GM12878 (cell line): ENCODE measurements at regions not wholly inside any gene's neighbourhood (a gene's known extent, or its start where the extent isn't known, plus 50 kb on each side); places are given as distances from the start of the nearest gene placed in this dataset.

Source experiments
- ATAC-seq: fragments of 200-7000 bp; cut with Tn5 transposase; 3 replicates; pipeline ENCODE4 v1.9.1; 2020; ENCODE audit warnings: mild to moderate bottlenecking, moderate library complexity
- BruUV-seq: library from RNA; stranded (reverse); fragments of 400-500 nt; replicated peaks from 2 replicates; lab custom pipeline; 2021; lab: Mats Ljungman, UMichigan
- CTCF ChIA-PET: fragments of 300-600 bp; sonication (Branson Sonifier 250); formaldehyde crosslinking; extraction: SDS; loops from one replicate; lab custom pipeline; 2021; ENCODE audit warnings: inconsistent platforms; lab: Yijun Ruan, JAX
- POLR2A ChIA-PET: fragments of 350-600 bp; formaldehyde crosslinking; extraction: SDS; loops from one replicate; lab custom pipeline; 2021; ENCODE audit warnings: inconsistent platforms; lab: Charles Lee
- RAD21 ChIA-PET: fragments of 300-600 bp; sonication (Branson Sonifier 250); formaldehyde crosslinking; loops from one replicate; lab custom pipeline; 2023; ENCODE audit warnings: antibody characterized with exemption; ENCODE audit not compliant: unreplicated experiment; lab: Charles Lee
- SMC1A ChIA-PET: fragments of 300-600 bp; sonication (Branson Sonifier 250); formaldehyde crosslinking; loops from one replicate; lab custom pipeline; 2023; ENCODE audit not compliant: unreplicated experiment, uncharacterized antibody; lab: Charles Lee
- DNase-seq: peaks from one replicate; pipeline ENCODE4 v3.0.0-alpha.2; 2011; ENCODE audit warnings: low read depth, low spot score
- FAIRE-seq: peaks from 3 replicates; lab custom pipeline; 2011; peaks lifted over from hg19 to GRCh38; lab: Jason Lieb, UNC
- H2AFZ ChIP-seq: 2 replicates; pipeline ENCODE4 v1.6.0; 2011; ENCODE audit warnings: low read depth, low read length, control low read depth; ENCODE audit not compliant: control insufficient read depth
- H3K27ac ChIP-seq: 2 replicates; pipeline ENCODE4 v1.5.1; 2011; ENCODE audit warnings: control low read depth; ENCODE audit not compliant: control insufficient read depth, insufficient read depth
- H3K27me3 ChIP-seq, 2 experiments: replicated peaks in 1 of 2; 2 replicates each; pipeline versions ENCODE4 v1.6.0 to v1.6.1; 2011; ENCODE audit warnings: low read length in 1 of 2; ENCODE audit not compliant: control insufficient read depth in 2 of 2, insufficient read depth in 2 of 2
- H3K36me3 ChIP-seq, 2 experiments: 2 replicates each; pipeline ENCODE4 v1.5.1; 2011; ENCODE audit warnings: low read length in 1 of 2; ENCODE audit not compliant: control insufficient read depth in 2 of 2, insufficient read depth in 2 of 2
- H3K4me1 ChIP-seq: 2 replicates; pipeline ENCODE4 v1.6.1; 2011; ENCODE audit warnings: mild to moderate bottlenecking, low read length, moderate library complexity, mixed read lengths; ENCODE audit not compliant: control insufficient read depth, insufficient read depth
- H3K4me2 ChIP-seq: 2 replicates; pipeline ENCODE4 v1.6.0; 2011; ENCODE audit warnings: control low read depth; ENCODE audit not compliant: control insufficient read depth, insufficient read depth
- H3K4me3 ChIP-seq: fragments of 200-600 bp; sonication (generic); 2 replicates; pipeline ENCODE4 v1.5.1; 2016
- H3K79me2 ChIP-seq: 2 replicates; pipeline ENCODE4 v1.6.0; 2011; ENCODE audit warnings: low read length; ENCODE audit not compliant: control insufficient read depth, insufficient read depth
- H3K9ac ChIP-seq: 2 replicates; pipeline ENCODE4 v1.8.0; 2011; ENCODE audit warnings: low read length, control low read depth, mixed read lengths; ENCODE audit not compliant: control insufficient read depth, insufficient read depth
- H3K9me3 ChIP-seq: replicated peaks from 3 replicates; pipeline ENCODE4 v1.5.1; 2011; ENCODE audit warnings: mild to moderate bottlenecking, low read length; ENCODE audit not compliant: control insufficient read depth, insufficient read depth
- H4K20me1 ChIP-seq: 2 replicates; pipeline ENCODE4 v1.6.0; 2011; ENCODE audit not compliant: control insufficient read depth, insufficient read depth
- HDAC2 ChIP-seq: fragments of 200-600 bp; sonication (generic); IDR thresholded peaks from 2 replicates; pipeline ENCODE4 v1.6.1; 2017
- IRF3 ChIP-seq: fragments of 450-650 bp; IDR thresholded peaks from 2 replicates; pipeline ENCODE4 v1.6.1; 2014; ENCODE audit warnings: mild to moderate bottlenecking
- JUNB ChIP-seq: IDR thresholded peaks from 2 replicates; pipeline ENCODE4 v1.6.1; 2016; ENCODE audit warnings: antibody characterized with exemption, mild to moderate bottlenecking
- RCOR1 ChIP-seq: conservative IDR thresholded peaks from 2 replicates; pipeline ENCODE4 v1.6.1; 2012; ENCODE audit warnings: low read depth, low read length, improper control_type of control experiment
- TARDBP ChIP-seq: IDR thresholded peaks from 2 replicates; pipeline ENCODE4 v1.6.1; 2016; ENCODE audit warnings: borderline replicate concordance
- USF2 ChIP-seq: IDR thresholded peaks from 2 replicates; pipeline ENCODE4 v1.6.1; 2011; ENCODE audit warnings: low read depth, low read length, improper control_type of control experiment, borderline replicate concordance
- ZNF592 ChIP-seq: fragments of 450-650 bp; IDR thresholded peaks from 2 replicates; pipeline ENCODE4 v1.6.1; 2017; ENCODE audit warnings: mild to moderate bottlenecking, moderate library complexity
- WGBS: methylation state at CpG from one replicate; pipeline ENCODE4 v1.1.6; 2016; ENCODE audit warnings: low lambda C conversion rate; ENCODE audit not compliant: insufficient replicate concordance, insufficient coverage; ENCODE audit errors: missing lambda C conversion rate; 5-methylcytosine and 5-hydroxymethylcytosine counted together
- in situ Hi-C: fragments of 300-500 bp; cut with MboI; formaldehyde crosslinking; loops from 9 replicates; pipeline ENCODE4 v1.14.3; 2018; ENCODE audit warnings: mixed read lengths
- intact Hi-C: fragments of 100-400 bp; cut with micrococcal nuclease; formaldehyde crosslinking; loops from one replicate; pipeline ENCODE4 v1.14.2; 2022; ENCODE audit not compliant: unreplicated experiment
- TF ChIP-seq, protein P1 (sequence below): fragments of 150-350 bp; IDR thresholded peaks from 2 replicates; pipeline ENCODE4 v1.6.1; 2014; ENCODE audit warnings: mild to moderate bottlenecking, low read depth, low read length
- TF ChIP-seq, protein P2 (sequence below): IDR thresholded peaks from 2 replicates; pipeline ENCODE4 v1.6.1; 2011; ENCODE audit warnings: borderline replicate concordance, low read depth, mild to moderate bottlenecking, moderate library complexity, low read length; ENCODE audit not compliant: insufficient read depth, poor library complexity, severe bottlenecking

DNA sequence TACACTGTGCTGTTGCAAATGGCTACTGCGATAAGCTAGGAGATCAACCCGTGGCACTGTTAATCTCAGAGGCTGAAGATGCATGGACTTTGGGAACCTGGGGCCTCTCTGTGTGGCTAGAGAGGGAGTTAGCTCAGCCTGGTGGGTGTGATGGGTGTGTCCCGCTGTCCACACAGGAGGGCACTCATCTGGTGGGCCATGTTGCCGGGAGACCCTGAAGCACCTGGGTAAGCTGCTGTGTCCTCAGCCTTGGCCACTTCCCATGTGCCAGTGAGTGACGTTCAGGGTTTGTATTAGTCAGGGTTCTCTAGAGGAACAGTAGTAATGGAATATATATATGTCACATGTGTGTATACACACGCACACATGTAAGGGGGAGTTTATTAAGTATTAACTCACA lies 132.7 kb downstream of the ERMARD start:
- FAIRE-seq: no peak
- no peaks in the 10 kb centered on the region for H3K36me3 ChIP-seq
- TF ChIP-seq, protein P1, sequence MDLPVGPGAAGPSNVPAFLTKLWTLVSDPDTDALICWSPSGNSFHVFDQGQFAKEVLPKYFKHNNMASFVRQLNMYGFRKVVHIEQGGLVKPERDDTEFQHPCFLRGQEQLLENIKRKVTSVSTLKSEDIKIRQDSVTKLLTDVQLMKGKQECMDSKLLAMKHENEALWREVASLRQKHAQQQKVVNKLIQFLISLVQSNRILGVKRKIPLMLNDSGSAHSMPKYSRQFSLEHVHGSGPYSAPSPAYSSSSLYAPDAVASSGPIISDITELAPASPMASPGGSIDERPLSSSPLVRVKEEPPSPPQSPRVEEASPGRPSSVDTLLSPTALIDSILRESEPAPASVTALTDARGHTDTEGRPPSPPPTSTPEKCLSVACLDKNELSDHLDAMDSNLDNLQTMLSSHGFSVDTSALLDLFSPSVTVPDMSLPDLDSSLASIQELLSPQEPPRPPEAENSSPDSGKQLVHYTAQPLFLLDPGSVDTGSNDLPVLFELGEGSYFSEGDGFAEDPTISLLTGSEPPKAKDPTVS: no peak
- TF ChIP-seq USF2 (no peak), TARDBP (no peak), RCOR1 (no peak)
- TF ChIP-seq, all 136 proteins: peak for 0
- no peak for ATAC-seq
- intact Hi-C loops (no loop called here), in situ Hi-C loops (no loop called here)
- WGBS: 21% methylated on average over 6 of the region's 6 CpGs
- H3K4me2 ChIP-seq: no peak overlapping the region
- no peaks in the 10 kb centered on the region for H3K4me1 ChIP-seq
- no peak for DNase-seq
- ChIA-PET POLR2A (no interaction called here), SMC1A (no interaction called here), CTCF (no interaction called here), RAD21 (no interaction called here)
- H3K9me3 ChIP-seq: no peaks in the 10 kb centered on the region
- H3K79me2 ChIP-seq: no peaks in the 10 kb centered on the region
- H4K20me1 ChIP-seq: no peaks in the 10 kb centered on the region
- no peak overlapping the region for H3K4me3 ChIP-seq
- no peaks in the 10 kb centered on the region for H3K27me3 ChIP-seq
- no peak overlapping the region for H3K27ac ChIP-seq
- BruUV-seq: no TSS peak
- no peak overlapping the region for H2AFZ ChIP-seq
- no peak overlapping the region for H3K9ac ChIP-seq

- Histone ChIP-seq H3K4me3 (no peak overlapping the region), H3K79me2 (no peaks in the 10 kb centered on the region), H3K27ac (no peak overlapping the region), H3K9ac (no peak overlapping the region), H3K36me3 (no peaks in the 10 kb centered on the region), H3K4me2 (no peak overlapping the region), H3K9me3 (no peaks in the 10 kb centered on the region), H2AFZ (no peak overlapping the region), H4K20me1 (no peaks in the 10 kb centered on the region), H3K27me3 (no peaks in the 10 kb centered on the region), H3K4me1 (no peaks in the 10 kb centered on the region)
- DNase-seq (no peak), FAIRE-seq (no peak), ATAC-seq (no peak)
- ChIA-PET RAD21 (no interaction called here), POLR2A (no interaction called here), SMC1A (no interaction called here), CTCF (no interaction called here)
- intact Hi-C loops (no loop called here), in situ Hi-C loops (no loop called here)
- 36% methylated on average over 10 of the region's 10 CpGs for WGBS
- BruUV-seq: no TSS peak
- TF ChIP-seq JUNB (no peak), IRF3 (no peak), ZNF592 (no peak), HDAC2 (no peak)
- TF ChIP-seq, protein P2, sequence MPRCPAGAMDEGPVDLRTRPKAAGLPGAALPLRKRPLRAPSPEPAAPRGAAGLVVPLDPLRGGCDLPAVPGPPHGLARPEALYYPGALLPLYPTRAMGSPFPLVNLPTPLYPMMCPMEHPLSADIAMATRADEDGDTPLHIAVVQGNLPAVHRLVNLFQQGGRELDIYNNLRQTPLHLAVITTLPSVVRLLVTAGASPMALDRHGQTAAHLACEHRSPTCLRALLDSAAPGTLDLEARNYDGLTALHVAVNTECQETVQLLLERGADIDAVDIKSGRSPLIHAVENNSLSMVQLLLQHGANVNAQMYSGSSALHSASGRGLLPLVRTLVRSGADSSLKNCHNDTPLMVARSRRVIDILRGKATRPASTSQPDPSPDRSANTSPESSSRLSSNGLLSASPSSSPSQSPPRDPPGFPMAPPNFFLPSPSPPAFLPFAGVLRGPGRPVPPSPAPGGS: no peak
Measured at GRCh38 chr6:169883316-169883715, 131.9 kb downstream of the ERMARD start.
